ENCODE measurements at regions not wholly inside any gene's neighbourhood (a gene's known extent, or its start where the extent isn't known, plus 50 kb on each side); places are given as distances from the start of the nearest gene placed in this dataset.

- Histone ChIP-seq H3K27ac (ENCODE audit: low read depth in 2 of 2, low read length in 2 of 2) (no peak overlapping the region), H3K9ac (ENCODE audit: low read length in 3 of 3) (no peak overlapping the region), H3K4me1 (ENCODE audit: control insufficient read depth in 2 of 3, insufficient read depth in 2 of 3, low read depth in 1 of 3, low read length in 3 of 3) (no peaks in the 10 kb centered on the region), H3K9me3 (ENCODE audit: control insufficient read depth in 2 of 3, insufficient read depth in 1 of 3, low read length in 3 of 3) (no peaks in the 10 kb centered on the region), H3K27me3 (ENCODE audit: control insufficient read depth, insufficient read depth, low read length) (no peaks in the 10 kb centered on the region), H3K36me3 (ENCODE audit: control insufficient read depth in 2 of 3, insufficient read depth in 3 of 3, low read length in 3 of 3) (no peaks in the 10 kb centered on the region), H3K4me3 (ENCODE audit: low read length in 3 of 3) (no peak overlapping the region)
- FAIRE-seq (no peak), DNase-seq (no peak)
- intact Hi-C loops (cut with DNase I): no loop called here
- TF ChIP-seq, protein P1, sequence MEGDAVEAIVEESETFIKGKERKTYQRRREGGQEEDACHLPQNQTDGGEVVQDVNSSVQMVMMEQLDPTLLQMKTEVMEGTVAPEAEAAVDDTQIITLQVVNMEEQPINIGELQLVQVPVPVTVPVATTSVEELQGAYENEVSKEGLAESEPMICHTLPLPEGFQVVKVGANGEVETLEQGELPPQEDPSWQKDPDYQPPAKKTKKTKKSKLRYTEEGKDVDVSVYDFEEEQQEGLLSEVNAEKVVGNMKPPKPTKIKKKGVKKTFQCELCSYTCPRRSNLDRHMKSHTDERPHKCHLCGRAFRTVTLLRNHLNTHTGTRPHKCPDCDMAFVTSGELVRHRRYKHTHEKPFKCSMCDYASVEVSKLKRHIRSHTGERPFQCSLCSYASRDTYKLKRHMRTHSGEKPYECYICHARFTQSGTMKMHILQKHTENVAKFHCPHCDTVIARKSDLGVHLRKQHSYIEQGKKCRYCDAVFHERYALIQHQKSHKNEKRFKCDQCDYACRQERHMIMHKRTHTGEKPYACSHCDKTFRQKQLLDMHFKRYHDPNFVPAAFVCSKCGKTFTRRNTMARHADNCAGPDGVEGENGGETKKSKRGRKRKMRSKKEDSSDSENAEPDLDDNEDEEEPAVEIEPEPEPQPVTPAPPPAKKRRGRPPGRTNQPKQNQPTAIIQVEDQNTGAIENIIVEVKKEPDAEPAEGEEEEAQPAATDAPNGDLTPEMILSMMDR (IDR thresholded peaks at IDR 0.05; ENCODE audit: borderline replicate concordance, extremely low read depth, insufficient read depth): no peak
Measured at GRCh38 chr1:229871078-229871676, 195.9 kb upstream of the GALNT2 start.

DNA sequence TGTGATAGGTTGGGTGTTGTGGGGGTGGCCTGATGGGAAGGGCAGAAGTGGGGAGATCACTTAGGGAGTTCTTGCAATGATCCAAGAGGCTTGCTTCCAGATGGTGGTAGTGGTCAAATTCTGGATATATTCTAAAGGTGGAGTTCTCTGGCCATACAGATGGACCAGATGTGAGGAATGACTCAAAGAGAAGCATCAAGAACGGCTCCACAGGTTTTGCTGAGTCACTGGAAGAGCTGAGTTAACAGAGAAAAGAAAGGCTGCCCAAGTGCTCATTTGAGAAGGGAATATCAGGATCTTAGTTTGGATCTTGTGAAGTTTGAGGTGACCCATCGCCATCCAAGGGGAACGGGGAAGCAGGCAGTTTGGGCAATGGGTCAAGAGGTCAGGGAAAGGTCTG is 192.9 kb upstream of the GALNT2 start:
- no peaks in the 10 kb centered on the region for H3K36me3 ChIP-seq (ENCODE audit: control insufficient read depth in 2 of 3, insufficient read depth in 3 of 3, low read length in 3 of 3)
- intact Hi-C loops (cut with DNase I): no loop called here
- no peaks in the 10 kb centered on the region for H3K4me1 ChIP-seq (ENCODE audit: control insufficient read depth in 2 of 3, insufficient read depth in 2 of 3, low read depth in 1 of 3, low read length in 3 of 3)
- no peak for FAIRE-seq
- H3K9me3 ChIP-seq (ENCODE audit: control insufficient read depth in 2 of 3, insufficient read depth in 1 of 3, low read length in 3 of 3): no peaks in the 10 kb centered on the region
- no peaks in the 10 kb centered on the region for H3K27me3 ChIP-seq (ENCODE audit: control insufficient read depth, insufficient read depth, low read length)
- H3K9ac ChIP-seq (ENCODE audit: low read length in 3 of 3): no peak overlapping the region
- H3K4me3 ChIP-seq (ENCODE audit: low read length in 3 of 3): no peak overlapping the region
- no peak overlapping the region for H3K27ac ChIP-seq (ENCODE audit: low read depth in 2 of 2, low read length in 2 of 2)
- no peak for DNase-seq
- TF ChIP-seq, protein P1 (IDR thresholded peaks at IDR 0.05; ENCODE audit: borderline replicate concordance, extremely low read depth, insufficient read depth): no peak

- Histone ChIP-seq H3K9me3 (ENCODE audit: control insufficient read depth in 2 of 3, insufficient read depth in 1 of 3, low read length in 3 of 3) (no peaks in the 10 kb centered on the region), H3K4me3 (ENCODE audit: low read length in 3 of 3) (no peak overlapping the region), H3K36me3 (ENCODE audit: control insufficient read depth in 2 of 3, insufficient read depth in 3 of 3, low read length in 3 of 3) (no peaks in the 10 kb centered on the region), H3K27me3 (ENCODE audit: control insufficient read depth, insufficient read depth, low read length) (no peaks in the 10 kb centered on the region), H3K27ac (ENCODE audit: low read depth in 2 of 2, low read length in 2 of 2) (no peak overlapping the region), H3K9ac (ENCODE audit: low read length in 3 of 3) (no peak overlapping the region), H3K4me1 (ENCODE audit: control insufficient read depth in 2 of 3, insufficient read depth in 2 of 3, low read depth in 1 of 3, low read length in 3 of 3) (no peaks in the 10 kb centered on the region)
- TF ChIP-seq, protein P1 (IDR thresholded peaks at IDR 0.05; ENCODE audit: borderline replicate concordance, extremely low read depth, insufficient read depth): no peak
- intact Hi-C loops (cut with DNase I): no loop called here
- no peak for FAIRE-seq
- DNase-seq: no peak
Measured at GRCh38 chr1:229874609-229875008, 192.4 kb upstream of the GALNT2 start.

GRCh38 chr1:229875086-229875485 is 192.0 kb upstream of the GALNT2 start:
- DNase-seq (no peak), FAIRE-seq (no peak)
- H3K9me3 ChIP-seq (ENCODE audit: control insufficient read depth in 2 of 3, insufficient read depth in 1 of 3, low read length in 3 of 3): no peaks in the 10 kb centered on the region
- no peaks in the 10 kb centered on the region for H3K27me3 ChIP-seq (ENCODE audit: control insufficient read depth, insufficient read depth, low read length)
- intact Hi-C loops (cut with DNase I): no loop called here
- TF ChIP-seq, protein P1 (IDR thresholded peaks at IDR 0.05; ENCODE audit: borderline replicate concordance, extremely low read depth, insufficient read depth): no peak
- H3K4me3 ChIP-seq (ENCODE audit: low read length in 3 of 3): no peak overlapping the region
- no peak overlapping the region for H3K9ac ChIP-seq (ENCODE audit: low read length in 3 of 3)
- no peaks in the 10 kb centered on the region for H3K36me3 ChIP-seq (ENCODE audit: control insufficient read depth in 2 of 3, insufficient read depth in 3 of 3, low read length in 3 of 3)
- no peak overlapping the region for H3K27ac ChIP-seq (ENCODE audit: low read depth in 2 of 2, low read length in 2 of 2)
- H3K4me1 ChIP-seq (ENCODE audit: control insufficient read depth in 2 of 3, insufficient read depth in 2 of 3, low read depth in 1 of 3, low read length in 3 of 3): no peaks in the 10 kb centered on the region
